Spinal cord (tissue), 9 donors: ENCODE measurements at regions not wholly inside any gene's neighbourhood (a gene's known extent, or its start where the extent isn't known, plus 50 kb on each side); places are given as distances from the start of the nearest gene placed in this dataset.

Experiments
- DNase-seq, 6 donors: peaks; one replicate each; pipeline versions ENCODE4 v3.0.0 to v3.0.0-alpha.2; 2013 to 2015; ENCODE audit warnings: low spot score in 6 of 6, low read depth in 4 of 6
- H3K27ac ChIP-seq: one replicate; pipeline ENCODE4 v1.5.1; 2013; ENCODE audit warnings: low read depth, low read length, control low read depth
- H3K27me3 ChIP-seq: one replicate; pipeline ENCODE4 v1.6.1; 2013; ENCODE audit warnings: low read length; ENCODE audit not compliant: control insufficient read depth, insufficient read depth
- H3K36me3 ChIP-seq: one replicate; pipeline ENCODE4 v1.6.1; 2013; ENCODE audit warnings: low read length; ENCODE audit not compliant: control insufficient read depth, insufficient read depth
- H3K4me1 ChIP-seq: one replicate; pipeline ENCODE4 v1.6.1; 2013; ENCODE audit warnings: low read length; ENCODE audit not compliant: control insufficient read depth, insufficient read depth
- H3K4me3 ChIP-seq: one replicate; pipeline ENCODE4 v1.5.1; 2013; ENCODE audit warnings: low read depth, low read length, control low read depth
- H3K9me3 ChIP-seq: one replicate; pipeline ENCODE4 v1.6.1; 2013; ENCODE audit warnings: low read length; ENCODE audit not compliant: control insufficient read depth, insufficient read depth
- WGBS: methylation state at CpG from one replicate; pipeline ENCODE4 v1.1.5; 2013; ENCODE audit warnings: missing lambda C conversion rate; ENCODE audit not compliant: insufficient coverage; 5-methylcytosine and 5-hydroxymethylcytosine counted together
- donor health status: healthy.

- Histone ChIP-seq H3K4me1 (no peaks in the 10 kb centered on the region), H3K4me3 (no peak overlapping the region), H3K36me3 (no peaks in the 10 kb centered on the region), H3K9me3 (no peaks in the 10 kb centered on the region), H3K27me3 (peaks cover 3% of the 10 kb centered on the region), H3K27ac (no peak overlapping the region)
- DNase-seq = no peak
- WGBS = 77% methylated on average over 2 of the region's 2 CpGs
Observed at GRCh38 chr3:137947117-137947516, 62.8 kb upstream of the CLDN18 start.

GRCh38 chr3:137948400-137949072 is 61.4 kb upstream of the CLDN18 start:
- DNase-seq = no peak
- no peaks in the 10 kb centered on the region for H3K4me1 ChIP-seq
- no peaks in the 10 kb centered on the region for H3K9me3 ChIP-seq
- WGBS = 67% methylated on average over 1 of the region's 3 CpGs
- H3K27ac ChIP-seq = no peak overlapping the region
- no peaks in the 10 kb centered on the region for H3K36me3 ChIP-seq
- H3K4me3 ChIP-seq = no peak overlapping the region
- H3K27me3 ChIP-seq = peaks cover 3% of the 10 kb centered on the region

GRCh38 chr3:137958636-137959035 is 51.3 kb upstream of the CLDN18 start:
- no peak overlapping the region for H3K27ac ChIP-seq
- no peaks in the 10 kb centered on the region for H3K36me3 ChIP-seq
- no peak for DNase-seq
- peaks cover 1% of the 10 kb centered on the region for H3K9me3 ChIP-seq
- no peak overlapping the region for H3K4me3 ChIP-seq
- no peaks in the 10 kb centered on the region for H3K4me1 ChIP-seq
- H3K27me3 ChIP-seq = no peaks in the 10 kb centered on the region
